NB4 (cell line): ENCODE measurements at regions not wholly inside any gene's neighbourhood (a gene's known extent, or its start where the extent isn't known, plus 50 kb on each side); places are given as distances from the start of the nearest gene placed in this dataset.

Source experiments
- CTCF ChIP-seq: IDR thresholded peaks from one replicate; pipeline ENCODE4 v1.5.1; 2012; ENCODE audit warnings: low read depth, low read length
- MAX ChIP-seq: IDR thresholded peaks from 2 replicates; pipeline ENCODE4 v1.6.1; 2011; ENCODE audit warnings: low read depth, low read length
- MYC ChIP-seq: IDR thresholded peaks from 2 replicates; pipeline ENCODE4 v1.6.1; 2011; ENCODE audit warnings: low read depth, low read length
- POLR2A ChIP-seq: IDR thresholded peaks from 2 replicates; pipeline ENCODE4 v1.6.1; 2011; ENCODE audit warnings: mild to moderate bottlenecking; ENCODE audit not compliant: insufficient read length; ENCODE audit errors: extremely low read depth

GRCh38 chr15:93298901-93299300 lies 209.9 kb upstream of the RGMA start:
- TF ChIP-seq CTCF (no peak), POLR2A (no peak), MYC (peak; percentile 87), MAX (peak; percentile 84)
